Prostate gland (tissue), 2 donors: ENCODE measurements at regions not wholly inside any gene's neighbourhood (a gene's known extent, or its start where the extent isn't known, plus 50 kb on each side); places are given as distances from the start of the nearest gene placed in this dataset.

Experiments
- DNase-seq: peaks from one replicate; pipeline ENCODE4 v3.0.0-alpha.2; 2019; ENCODE audit warnings: low spot score
- H3K27ac ChIP-seq, 2 donors: fragments of 200-600 bp; sonication (generic); 2 replicates each; pipeline ENCODE4 v1.5.1; 2017 to 2019
- H3K27me3 ChIP-seq: fragments of 200-600 bp; sonication (generic); replicated peaks from 2 replicates; pipeline ENCODE4 v1.5.1; 2019; ENCODE audit not compliant: insufficient read depth
- H3K36me3 ChIP-seq, 2 donors: fragments of 200-600 bp; sonication (generic); 1 replicate in 1 of 2; 2 replicates in 1 of 2; pipeline versions ENCODE4 v1.5.1 to v1.8.1; 2017 to 2019
- H3K4me1 ChIP-seq: fragments of 200-600 bp; sonication (generic); replicated peaks from 2 replicates; pipeline ENCODE4 v1.5.1; 2019
- H3K4me3 ChIP-seq, 2 donors: fragments of 200-600 bp; sonication (generic); 2 replicates each; pipeline ENCODE4 v1.5.1; 2017 to 2019
- H3K9me3 ChIP-seq: fragments of 200-600 bp; sonication (generic); 2 replicates; pipeline ENCODE4 v1.5.1; 2017
- POLR2A ChIP-seq: fragments of 450-650 bp; IDR thresholded peaks from one replicate; pipeline ENCODE4 v1.6.1; 2016; ENCODE audit warnings: antibody characterized with exemption, mild to moderate bottlenecking
- POLR2AphosphoS5 ChIP-seq: sonication (generic); formaldehyde crosslinking; IDR thresholded peaks from one replicate; pipeline ENCODE4 v1.6.1; 2017; ENCODE audit warnings: antibody characterized with exemption
- WGBS: methylation state at CpG from one replicate; pipeline ENCODE4 v1.1.5; 2018; 5-methylcytosine and 5-hydroxymethylcytosine counted together
- intact Hi-C: fragments of 100-400 bp; cut with DNase I; formaldehyde crosslinking; loops from one replicate; pipeline ENCODE4 v1.14.2; 2022
- TF ChIP-seq, protein P1 (sequence below), 4 experiments: fragments of 200-600 bp in 2 of 4; fragments of 450-650 bp in 2 of 4; sonication (generic) in 2 of 4; IDR thresholded peaks; 1 replicate in 3 of 4; 2 replicates in 1 of 4; pipeline ENCODE4 v1.5.1; 2016 to 2019; ENCODE audit warnings: antibody characterized with exemption in 4 of 4, mild to moderate bottlenecking in 2 of 4, moderate library complexity in 2 of 4

DNA sequence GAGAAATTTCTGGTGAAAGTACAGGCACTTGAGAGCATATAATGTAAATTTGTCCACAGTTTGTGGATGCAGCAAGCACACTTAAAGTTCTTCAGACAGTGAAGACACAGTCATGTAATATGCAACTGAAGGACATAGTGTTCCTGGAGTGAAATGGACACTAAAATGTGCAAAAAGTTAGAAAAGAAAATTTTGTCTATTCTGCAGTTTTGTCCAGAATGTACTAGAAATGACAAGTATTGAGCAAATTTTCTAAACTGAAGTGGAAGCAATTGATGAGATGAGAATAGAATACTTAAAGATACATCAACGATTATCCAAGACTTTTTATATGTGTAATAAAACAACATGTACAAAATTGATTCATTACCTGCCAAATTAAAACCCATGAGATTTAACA, 647.0 kb upstream of the IMPG1 start:
- DNase-seq = no peak
- Histone ChIP-seq H3K27ac (no peak overlapping the region), H3K9me3 (no peaks in the 10 kb centered on the region), H3K4me3 (no peak overlapping the region), H3K36me3 (no peaks in the 10 kb centered on the region), H3K27me3 (no peaks in the 10 kb centered on the region), H3K4me1 (no peaks in the 10 kb centered on the region)
- intact Hi-C loops = no loop called here
- TF ChIP-seq, protein P1, sequence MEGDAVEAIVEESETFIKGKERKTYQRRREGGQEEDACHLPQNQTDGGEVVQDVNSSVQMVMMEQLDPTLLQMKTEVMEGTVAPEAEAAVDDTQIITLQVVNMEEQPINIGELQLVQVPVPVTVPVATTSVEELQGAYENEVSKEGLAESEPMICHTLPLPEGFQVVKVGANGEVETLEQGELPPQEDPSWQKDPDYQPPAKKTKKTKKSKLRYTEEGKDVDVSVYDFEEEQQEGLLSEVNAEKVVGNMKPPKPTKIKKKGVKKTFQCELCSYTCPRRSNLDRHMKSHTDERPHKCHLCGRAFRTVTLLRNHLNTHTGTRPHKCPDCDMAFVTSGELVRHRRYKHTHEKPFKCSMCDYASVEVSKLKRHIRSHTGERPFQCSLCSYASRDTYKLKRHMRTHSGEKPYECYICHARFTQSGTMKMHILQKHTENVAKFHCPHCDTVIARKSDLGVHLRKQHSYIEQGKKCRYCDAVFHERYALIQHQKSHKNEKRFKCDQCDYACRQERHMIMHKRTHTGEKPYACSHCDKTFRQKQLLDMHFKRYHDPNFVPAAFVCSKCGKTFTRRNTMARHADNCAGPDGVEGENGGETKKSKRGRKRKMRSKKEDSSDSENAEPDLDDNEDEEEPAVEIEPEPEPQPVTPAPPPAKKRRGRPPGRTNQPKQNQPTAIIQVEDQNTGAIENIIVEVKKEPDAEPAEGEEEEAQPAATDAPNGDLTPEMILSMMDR (IDR thresholded peaks at IDR 0.05) = no peak
- TF ChIP-seq POLR2AphosphoS5 = no peak
- no peak for TF ChIP-seq POLR2A
- 55% methylated on average over 1 of the region's 1 CpG for WGBS

GRCh38 chr6:76708641-76709331, 636.3 kb upstream of the IMPG1 start:
- no peaks in the 10 kb centered on the region for H3K27me3 ChIP-seq
- H3K9me3 ChIP-seq = no peaks in the 10 kb centered on the region
- TF ChIP-seq POLR2A (no peak), POLR2AphosphoS5 (no peak)
- TF ChIP-seq, protein P1 (IDR thresholded peaks at IDR 0.05) = no peak
- no peaks in the 10 kb centered on the region for H3K36me3 ChIP-seq
- H3K27ac ChIP-seq = no peak overlapping the region
- WGBS = 87% methylated on average over 5 of the region's 5 CpGs
- no peak for DNase-seq
- intact Hi-C loops = no loop called here
- no peak overlapping the region for H3K4me3 ChIP-seq
- no peaks in the 10 kb centered on the region for H3K4me1 ChIP-seq

GRCh38 chr6:76707630-76708029, 635.2 kb upstream of the IMPG1 start:
- Histone ChIP-seq H3K27me3 (no peaks in the 10 kb centered on the region), H3K4me1 (no peaks in the 10 kb centered on the region), H3K9me3 (no peaks in the 10 kb centered on the region), H3K4me3 (no peak overlapping the region), H3K27ac (no peak overlapping the region), H3K36me3 (no peaks in the 10 kb centered on the region)
- intact Hi-C loops = no loop called here
- TF ChIP-seq POLR2A (no peak), POLR2AphosphoS5 (no peak)
- TF ChIP-seq, protein P1 (IDR thresholded peaks at IDR 0.05) = no peak
- no peak for DNase-seq

GRCh38 chr6:76706631-76707030, 634.2 kb upstream of the IMPG1 start:
- no peaks in the 10 kb centered on the region for H3K36me3 ChIP-seq
- TF ChIP-seq, protein P1 (IDR thresholded peaks at IDR 0.05) = no peak
- TF ChIP-seq POLR2AphosphoS5 (no peak), POLR2A (no peak)

GRCh38 chr6:76706086-76706485, 633.6 kb upstream of the IMPG1 start:
- Histone ChIP-seq H3K27me3 (no peaks in the 10 kb centered on the region), H3K4me3 (no peak overlapping the region), H3K27ac (no peak overlapping the region), H3K36me3 (no peaks in the 10 kb centered on the region), H3K4me1 (no peaks in the 10 kb centered on the region), H3K9me3 (no peaks in the 10 kb centered on the region)
- WGBS = 55% methylated on average over 2 of the region's 2 CpGs
- intact Hi-C loops = no loop called here
- no peak for DNase-seq
- no peak for TF ChIP-seq POLR2AphosphoS5
- TF ChIP-seq, protein P1 (IDR thresholded peaks at IDR 0.05) = no peak
- no peak for TF ChIP-seq POLR2A

More at GRCh38 chr6:76706631-76707030, 634.2 kb upstream of the IMPG1 start:
- intact Hi-C loops = no loop called here
- Histone ChIP-seq H3K9me3 (no peaks in the 10 kb centered on the region), H3K4me1 (no peaks in the 10 kb centered on the region), H3K27me3 (no peaks in the 10 kb centered on the region), H3K27ac (no peak overlapping the region), H3K4me3 (no peak overlapping the region)
- DNase-seq = no peak
- WGBS = 21% methylated on average over 1 of the region's 1 CpG
